GM12891 (cell line): ENCODE measurements at regions not wholly inside any gene's neighbourhood (a gene's known extent, or its start where the extent isn't known, plus 50 kb on each side); places are given as distances from the start of the nearest gene placed in this dataset.
"Not testable (repeated sequence)": the region's sequence is repeated elsewhere in the genome, so short reads cannot be mapped to it uniquely, and the experiment has no call there.

Experiments used
- PAX5 ChIP-seq: IDR thresholded peaks from 2 replicates; pipeline ENCODE4 v1.6.1; 2011; ENCODE audit warnings: low read length, moderate library complexity, mild to moderate bottlenecking; ENCODE audit not compliant: insufficient read depth, severe bottlenecking
- POLR2A ChIP-seq: IDR thresholded peaks from 2 replicates; pipeline ENCODE4 v1.6.1; 2011; ENCODE audit warnings: low read depth, low read length, control low read depth
- POLR2AphosphoS5 ChIP-seq: IDR thresholded peaks from 2 replicates; pipeline ENCODE4 v1.6.1; 2011; ENCODE audit warnings: low read depth, low read length, control low read depth
- POU2F2 ChIP-seq: IDR thresholded peaks from 2 replicates; pipeline ENCODE4 v1.6.1; 2011; ENCODE audit warnings: low read depth, mild to moderate bottlenecking, control low read depth, low read length, moderate library complexity
- SPI1 ChIP-seq: IDR thresholded peaks from 2 replicates; pipeline ENCODE4 v1.6.1; 2011; ENCODE audit warnings: low read depth, low read length, control low read depth
- TAF1 ChIP-seq: IDR thresholded peaks from 2 replicates; pipeline ENCODE4 v1.6.1; 2011; ENCODE audit warnings: low read depth, low read length, control low read depth

DNA sequence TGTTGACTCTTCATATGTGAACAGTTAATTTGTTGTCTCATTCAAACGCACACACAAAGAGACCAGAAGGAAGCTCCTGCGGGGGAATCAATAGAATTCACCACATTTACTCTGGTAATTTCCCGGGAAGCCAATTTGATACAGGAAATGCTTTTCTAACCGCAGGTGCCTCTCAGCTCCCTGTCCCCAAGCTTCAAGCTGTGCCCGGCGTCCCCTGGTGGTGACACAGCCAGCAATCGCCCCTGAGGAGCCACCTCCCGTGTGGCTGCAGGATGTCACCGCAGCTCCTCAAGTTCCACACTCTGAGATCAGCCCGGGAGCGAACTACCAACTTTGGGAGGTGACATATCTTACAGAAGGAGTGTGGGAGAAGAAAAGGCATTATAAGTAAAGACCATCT is 318.4 kb downstream of the CEP170 start:
- not testable (repeated sequence) for TF ChIP-seq POLR2AphosphoS5, SPI1, POLR2A, TAF1, POU2F2, PAX5
